ENCODE measurements at regions not wholly inside any gene's neighbourhood (a gene's known extent, or its start where the extent isn't known, plus 50 kb on each side); places are given as distances from the start of the nearest gene placed in this dataset.

GRCh38 chr12:4164559-4165558, 108.7 kb upstream of the CCND2 start:
- H3K79me2 ChIP-seq (ENCODE audit: insufficient read depth, low read length), result no peaks in the 10 kb centered on the region
- no peak overlapping the region for H3K9ac ChIP-seq (ENCODE audit: low read length)
- H4K20me1 ChIP-seq (ENCODE audit: insufficient read depth, low read length), result no peaks in the 10 kb centered on the region
- H3K36me3 ChIP-seq (ENCODE audit: insufficient read depth, low read length), result no peaks in the 10 kb centered on the region
- no peak for TF ChIP-seq EZH2 (IDR thresholded peaks at IDR 0.05; ENCODE audit: borderline replicate concordance, low read length)
- no peak for TF ChIP-seq CTCF (IDR thresholded peaks at IDR 0.05; ENCODE audit: low read length)
- no peaks in the 10 kb centered on the region for H3F3A ChIP-seq (ENCODE audit: insufficient read depth, low read length)
- no peaks in the 10 kb centered on the region for H3K9me3 ChIP-seq (ENCODE audit: low read length)
- H2AFZ ChIP-seq (ENCODE audit: low read length), result no peak overlapping the region
- no peaks in the 10 kb centered on the region for H3K9me2 ChIP-seq (ENCODE audit: low read depth, low read length)
- no peaks in the 10 kb centered on the region for H3K4me1 ChIP-seq (ENCODE audit: insufficient read depth, low read length, severe bottlenecking)
- H3K27ac ChIP-seq (ENCODE audit: low read depth, low read length, poor library complexity, severe bottlenecking), result no peak overlapping the region
- H3K4me3 ChIP-seq (ENCODE audit: low read depth, low read length, poor library complexity, severe bottlenecking), result no peak overlapping the region
- no peak overlapping the region for H3K4me2 ChIP-seq (ENCODE audit: low read length)
- no peaks in the 10 kb centered on the region; the same call in 1 of the 2 replicates for H3K27me3 ChIP-seq (ENCODE audit: insufficient read depth, low read length)

DNA sequence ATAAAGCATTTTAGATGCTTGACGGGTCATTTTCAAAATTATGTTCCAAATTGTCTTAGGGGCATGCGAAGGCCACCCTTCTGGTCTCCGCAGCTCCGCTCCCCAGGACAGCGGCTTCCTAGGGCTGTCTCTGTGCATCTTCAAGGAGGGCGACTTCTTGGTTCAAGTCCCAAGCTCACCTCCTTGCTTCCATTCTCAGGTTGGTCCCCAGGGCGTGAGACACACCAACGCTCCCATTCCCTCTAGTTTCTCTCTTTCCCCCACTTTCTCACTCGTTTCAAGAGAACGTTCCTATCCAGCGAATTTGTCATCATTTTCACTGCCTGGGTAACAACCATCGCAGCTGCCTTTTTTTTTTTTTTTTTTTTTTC, 109.4 kb upstream of the CCND2 start:
- Histone ChIP-seq H3K9me3 (ENCODE audit: low read length) (no peaks in the 10 kb centered on the region), H3K79me2 (ENCODE audit: insufficient read depth, low read length) (no peaks in the 10 kb centered on the region), H3F3A (ENCODE audit: insufficient read depth, low read length) (no peaks in the 10 kb centered on the region), H3K4me1 (ENCODE audit: insufficient read depth, low read length, severe bottlenecking) (no peaks in the 10 kb centered on the region), H2AFZ (ENCODE audit: low read length) (no peak overlapping the region), H4K20me1 (ENCODE audit: insufficient read depth, low read length) (no peaks in the 10 kb centered on the region), H3K27ac (ENCODE audit: low read depth, low read length, poor library complexity, severe bottlenecking) (no peak overlapping the region), H3K27me3 (ENCODE audit: insufficient read depth, low read length) (no peaks in the 10 kb centered on the region; the same call in 1 of the 2 replicates), H3K36me3 (ENCODE audit: insufficient read depth, low read length) (no peaks in the 10 kb centered on the region), H3K4me3 (ENCODE audit: low read depth, low read length, poor library complexity, severe bottlenecking) (no peak overlapping the region), H3K9ac (ENCODE audit: low read length) (no peak overlapping the region), H3K4me2 (ENCODE audit: low read length) (no peak overlapping the region), H3K9me2 (ENCODE audit: low read depth, low read length) (no peaks in the 10 kb centered on the region)
- TF ChIP-seq EZH2 (IDR thresholded peaks at IDR 0.05; ENCODE audit: borderline replicate concordance, low read length) (no peak), CTCF (IDR thresholded peaks at IDR 0.05; ENCODE audit: low read length) (no peak)

GRCh38 chr12:4161718-4162117, 111.8 kb upstream of the CCND2 start:
- Histone ChIP-seq H3K4me2 (ENCODE audit: low read length) (no peak overlapping the region), H4K20me1 (ENCODE audit: insufficient read depth, low read length) (no peaks in the 10 kb centered on the region), H3K27me3 (ENCODE audit: insufficient read depth, low read length) (no peaks in the 10 kb centered on the region; the same call in 1 of the 2 replicates), H3F3A (ENCODE audit: insufficient read depth, low read length) (no peaks in the 10 kb centered on the region), H3K4me1 (ENCODE audit: insufficient read depth, low read length, severe bottlenecking) (no peaks in the 10 kb centered on the region), H3K79me2 (ENCODE audit: insufficient read depth, low read length) (no peaks in the 10 kb centered on the region), H3K27ac (ENCODE audit: low read depth, low read length, poor library complexity, severe bottlenecking) (no peak overlapping the region), H3K9me3 (ENCODE audit: low read length) (no peaks in the 10 kb centered on the region), H3K4me3 (ENCODE audit: low read depth, low read length, poor library complexity, severe bottlenecking) (no peak overlapping the region), H2AFZ (ENCODE audit: low read length) (no peak overlapping the region), H3K36me3 (ENCODE audit: insufficient read depth, low read length) (no peaks in the 10 kb centered on the region), H3K9me2 (ENCODE audit: low read depth, low read length) (no peaks in the 10 kb centered on the region), H3K9ac (ENCODE audit: low read length) (no peak overlapping the region)
- TF ChIP-seq CTCF (IDR thresholded peaks at IDR 0.05; ENCODE audit: low read length) (no peak), EZH2 (IDR thresholded peaks at IDR 0.05; ENCODE audit: borderline replicate concordance, low read length) (no peak)

All from OCI-LY1 (cell line).